ENCODE measurements at regions not wholly inside any gene's neighbourhood (a gene's known extent, or its start where the extent isn't known, plus 50 kb on each side); places are given as distances from the start of the nearest gene placed in this dataset.

- Histone ChIP-seq H3K27me3 (no peaks in the 10 kb centered on the region), H3K9me3 (no peaks in the 10 kb centered on the region), H3K36me3 (no peaks in the 10 kb centered on the region), H3K4me3 (no peak overlapping the region), H3K4me1 (no peaks in the 10 kb centered on the region), H3K27ac (no peak overlapping the region)
- 65 to 82% methylated on average over 2 of the region's 2 CpGs for WGBS, 2 donors
- intact Hi-C loops (cut with DNase I) = no loop called here
- no peak for TF ChIP-seq POLR2AphosphoS5 (IDR thresholded peaks at IDR 0.05)
- DNase-seq = no peak
Measured at GRCh38 chr6:137746264-137746663, 120.8 kb upstream of the TNFAIP3 start.

GRCh38 chr6:137749696-137750211 is 117.3 kb upstream of the TNFAIP3 start:
- Histone ChIP-seq H3K27ac (no peak overlapping the region), H3K9me3 (no peaks in the 10 kb centered on the region), H3K4me1 (no peaks in the 10 kb centered on the region), H3K27me3 (no peaks in the 10 kb centered on the region), H3K4me3 (no peak overlapping the region), H3K36me3 (no peaks in the 10 kb centered on the region)
- no peak for DNase-seq
- WGBS, 2 donors = 33 to 62% methylated on average over 8 of the region's 8 CpGs
- TF ChIP-seq CTCF (IDR thresholded peaks at IDR 0.05) (no peak), POLR2A (IDR thresholded peaks at IDR 0.05) (no peak), EP300 (IDR thresholded peaks at IDR 0.05) (no peak)
- intact Hi-C loops (cut with DNase I) = no loop called here

DNA sequence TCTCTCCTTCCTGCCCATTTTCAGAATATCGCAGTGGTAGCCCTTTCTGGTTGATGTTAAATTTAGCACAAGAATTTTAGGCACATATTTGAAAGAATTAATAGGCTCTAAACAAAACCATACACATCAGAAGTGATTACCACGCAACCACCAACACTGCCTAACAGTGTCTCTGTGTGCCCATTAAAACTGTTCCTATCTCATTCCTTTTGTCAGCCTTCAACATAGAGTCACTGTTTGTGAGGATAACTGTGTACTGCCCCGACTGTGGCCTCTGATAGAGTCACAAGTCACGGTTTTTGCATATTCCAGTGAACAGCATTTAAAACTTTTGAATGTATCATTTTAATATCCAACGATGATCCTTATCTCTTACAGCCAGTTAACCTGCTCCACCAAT is 116.8 kb upstream of the TNFAIP3 start:
- H3K9me3 ChIP-seq = no peaks in the 10 kb centered on the region
- DNase-seq = no peak
- intact Hi-C loops (cut with DNase I) = no loop called here
- no peaks in the 10 kb centered on the region for H3K27me3 ChIP-seq
- WGBS, 2 donors = 82 to 85% methylated on average over 5 of the region's 5 CpGs
- no peaks in the 10 kb centered on the region for H3K4me1 ChIP-seq
- H3K27ac ChIP-seq = no peak overlapping the region
- TF ChIP-seq POLR2AphosphoS5 (IDR thresholded peaks at IDR 0.05) = no peak
- TF ChIP-seq POLR2A (IDR thresholded peaks at IDR 0.05) = no peak
- TF ChIP-seq CTCF (IDR thresholded peaks at IDR 0.05) = no peak
- no peak for TF ChIP-seq EP300 (IDR thresholded peaks at IDR 0.05)
- H3K36me3 ChIP-seq = no peaks in the 10 kb centered on the region
- no peak overlapping the region for H3K4me3 ChIP-seq

DNA sequence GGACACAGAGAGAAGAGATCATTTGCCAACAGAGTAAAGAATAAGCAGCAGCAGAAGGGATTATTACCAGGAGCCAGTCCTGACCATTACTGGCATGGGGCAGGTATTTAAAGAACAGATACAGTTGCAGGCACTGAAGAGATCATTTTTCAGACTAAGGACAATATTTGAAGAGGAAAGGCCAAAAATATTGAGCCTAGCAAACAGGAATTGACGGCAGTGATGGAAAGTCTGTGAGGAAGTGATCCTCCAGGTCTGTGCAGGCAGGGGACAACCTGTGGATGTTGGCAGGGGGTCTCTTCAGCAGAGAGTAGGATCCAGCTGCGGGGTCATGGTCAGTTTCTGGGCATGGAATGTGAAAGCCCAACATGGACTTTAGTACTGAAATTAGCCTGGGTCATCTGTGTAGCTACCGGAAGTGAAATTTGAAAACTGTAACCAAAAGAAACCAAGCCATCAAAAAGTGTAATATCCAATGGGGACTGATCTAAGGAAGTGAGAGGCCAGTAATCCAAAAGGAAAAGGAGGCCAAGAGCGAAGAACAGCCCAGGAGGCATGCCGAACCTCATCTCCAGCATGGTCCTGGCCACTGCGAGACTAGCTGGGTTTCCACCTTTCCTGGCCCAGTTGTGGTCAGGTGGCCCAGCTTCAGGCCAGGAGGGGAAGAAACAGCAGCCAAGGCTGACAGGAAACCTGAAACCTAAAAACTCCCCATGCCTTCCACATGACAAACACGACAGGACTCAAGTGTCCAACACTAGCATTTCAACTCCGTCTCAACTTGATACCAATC is 115.1 kb upstream of the TNFAIP3 start:
- TF ChIP-seq POLR2A (IDR thresholded peaks at IDR 0.05) (no peak), EP300 (IDR thresholded peaks at IDR 0.05) (no peak), CTCF (IDR thresholded peaks at IDR 0.05) (no peak), POLR2AphosphoS5 (IDR thresholded peaks at IDR 0.05) (no peak)
- Histone ChIP-seq H3K9me3 (no peaks in the 10 kb centered on the region), H3K36me3 (no peaks in the 10 kb centered on the region), H3K4me3 (no peak overlapping the region), H3K27ac (no peak overlapping the region), H3K4me1 (no peaks in the 10 kb centered on the region), H3K27me3 (no peaks in the 10 kb centered on the region)
- WGBS, 2 donors = 88 to 94% methylated on average over 8 of the region's 8 CpGs
- intact Hi-C loops (cut with DNase I) = no loop called here
- no peak for DNase-seq

DNA sequence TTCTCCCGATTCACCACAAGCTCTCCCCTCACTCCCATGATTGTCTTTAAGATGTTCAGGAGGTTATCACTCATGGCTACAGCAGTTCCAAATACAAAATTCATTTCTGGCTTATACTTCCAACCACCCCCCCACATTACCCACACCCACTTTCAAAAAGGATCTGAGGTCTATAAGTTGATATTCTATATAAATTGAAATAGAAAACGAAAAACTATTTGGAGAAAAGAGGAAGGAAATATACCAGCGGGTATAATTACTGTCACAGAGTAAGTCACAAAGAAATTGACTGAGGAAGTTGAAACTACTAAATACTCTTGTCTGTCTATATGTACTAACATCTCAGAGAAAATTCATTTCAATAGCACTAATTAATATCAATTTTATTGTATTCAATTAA is 112.7 kb upstream of the TNFAIP3 start:
- WGBS, 2 donors = 62 to 83% methylated on average over 3 of the region's 3 CpGs

More for the DNA sequence above, 112.7 kb upstream of the TNFAIP3 start:
- TF ChIP-seq POLR2AphosphoS5 (IDR thresholded peaks at IDR 0.05) = no peak
- TF ChIP-seq POLR2A (IDR thresholded peaks at IDR 0.05) = no peak
- no peak for TF ChIP-seq EP300 (IDR thresholded peaks at IDR 0.05)
- TF ChIP-seq CTCF (IDR thresholded peaks at IDR 0.05) = no peak
- Histone ChIP-seq H3K36me3 (no peaks in the 10 kb centered on the region), H3K4me3 (no peak overlapping the region), H3K4me1 (no peaks in the 10 kb centered on the region), H3K9me3 (no peaks in the 10 kb centered on the region), H3K27me3 (no peaks in the 10 kb centered on the region), H3K27ac (no peak overlapping the region)
- no peak for DNase-seq
- intact Hi-C loops (cut with DNase I) = no loop called here
